Fibroblast of peridontal ligament (primary cell): ENCODE measurements at regions not wholly inside any gene's neighbourhood (a gene's known extent, or its start where the extent isn't known, plus 50 kb on each side); places are given as distances from the start of the nearest gene placed in this dataset.

Source experiments
- DNase-seq: peaks from one replicate; pipeline ENCODE4 v3.0.0-alpha.2; 2010; ENCODE audit errors: extremely low read depth

DNA sequence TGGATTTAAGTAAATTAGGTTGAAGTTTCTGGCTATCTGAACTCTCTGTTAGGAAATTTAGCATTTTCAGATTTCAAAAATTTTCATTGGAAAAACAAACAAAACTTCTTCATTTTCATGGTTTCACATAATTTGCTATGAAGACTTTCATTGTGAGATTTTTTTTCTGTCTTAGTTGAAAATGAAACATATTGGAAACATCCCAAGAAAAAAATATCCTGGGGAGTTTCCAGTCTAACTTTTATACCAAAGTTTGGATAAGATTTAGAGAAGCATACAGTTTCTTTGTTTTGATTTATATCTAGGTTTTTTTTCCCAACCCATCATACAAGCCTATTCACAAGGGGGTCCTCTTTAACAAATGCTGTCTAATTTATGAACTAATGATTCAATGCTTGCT lies 300.5 kb upstream of the SEMA3A start:
- DNase-seq = peak; percentile 27

- no peak for DNase-seq
Measured at GRCh38 chr7:84492098-84493034, 297.8 kb upstream of the SEMA3A start.

DNA sequence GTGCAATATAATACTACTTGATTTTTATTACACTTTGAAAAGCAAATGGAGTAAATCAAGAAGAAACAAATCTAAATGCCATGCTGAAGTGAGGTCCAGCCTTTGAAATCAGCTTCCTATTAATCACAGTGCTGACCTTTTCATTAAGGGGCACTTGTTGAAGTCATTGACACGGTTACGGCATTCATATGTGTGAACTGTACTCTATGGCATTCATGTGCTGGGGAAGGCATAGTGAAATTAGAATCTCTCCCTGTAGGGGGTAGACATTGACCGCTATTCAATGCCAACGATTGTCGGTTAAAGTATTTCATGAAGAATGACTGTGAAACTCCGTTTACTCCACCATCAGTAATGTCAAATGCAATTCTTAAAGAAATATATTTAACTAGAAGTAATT lies 296.1 kb upstream of the SEMA3A start:
- no peak for DNase-seq

GRCh38 chr7:84484502-84485079 lies 290.0 kb upstream of the SEMA3A start:
- DNase-seq = no peak

- no peak for DNase-seq
Measured at GRCh38 chr7:84482476-84482875, 287.9 kb upstream of the SEMA3A start.

GRCh38 chr7:84479059-84479458 lies 284.5 kb upstream of the SEMA3A start:
- no peak for DNase-seq

GRCh38 chr7:84477786-84478478 lies 283.3 kb upstream of the SEMA3A start:
- no peak for DNase-seq

DNA sequence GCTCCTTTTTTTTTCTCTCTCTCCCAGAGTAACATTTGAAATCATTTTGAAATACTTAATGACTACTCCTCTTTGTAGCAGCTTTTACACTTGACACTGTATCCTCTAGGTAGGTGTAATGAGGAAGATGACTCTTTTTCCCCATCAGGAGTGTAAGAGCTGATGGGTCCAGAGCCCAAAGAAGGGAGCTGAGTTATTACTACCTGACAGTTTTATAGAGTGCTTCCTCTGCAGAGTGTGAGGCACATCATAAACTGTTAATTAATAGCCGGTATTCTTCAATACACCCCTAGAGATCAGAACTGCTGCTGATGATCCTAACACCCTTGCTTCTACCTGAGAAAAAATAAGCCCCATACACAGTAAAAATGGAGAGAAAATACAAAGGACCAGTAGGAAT lies 279.8 kb upstream of the SEMA3A start:
- DNase-seq = no peak

DNA sequence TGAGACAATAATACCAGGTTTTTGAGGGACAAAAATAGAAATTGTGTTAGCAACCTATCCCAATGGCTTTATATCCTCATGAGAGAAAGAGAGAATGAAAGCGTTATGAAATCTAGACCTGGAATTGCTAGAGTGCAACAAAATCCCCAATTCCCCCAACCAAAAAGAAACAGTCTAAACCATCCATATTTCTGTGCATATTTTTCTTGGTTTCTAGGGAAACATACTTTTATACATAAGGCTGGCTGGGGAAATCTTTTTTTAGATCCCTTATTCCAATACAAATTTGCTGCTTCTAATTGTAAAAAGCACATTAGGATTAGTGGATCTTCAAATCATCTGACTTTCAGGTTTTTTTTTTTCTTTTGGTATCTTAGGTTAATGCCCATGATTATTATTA lies 277.0 kb upstream of the SEMA3A start:
- no peak for DNase-seq

DNA sequence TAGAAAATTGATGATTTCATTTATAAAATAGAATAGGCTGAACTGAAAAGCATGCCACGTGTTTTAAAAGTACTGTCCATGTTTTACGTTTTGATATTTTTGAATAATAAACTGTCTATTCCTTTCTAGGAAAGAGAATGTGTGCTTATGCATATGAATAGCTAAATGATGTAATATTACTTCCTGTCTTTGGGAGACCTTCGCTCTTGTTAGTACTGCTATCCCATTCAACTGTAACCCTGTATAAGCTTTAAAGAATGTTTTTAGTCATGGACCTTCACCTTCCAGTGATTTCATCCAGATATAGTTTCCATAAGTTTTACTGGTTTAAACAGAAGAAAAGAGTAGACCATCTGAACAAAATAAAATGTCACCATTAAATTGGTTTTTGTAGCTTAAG lies 274.4 kb upstream of the SEMA3A start:
- DNase-seq = no peak

GRCh38 chr7:84462259-84462658 lies 267.7 kb upstream of the SEMA3A start:
- no peak for DNase-seq

DNA sequence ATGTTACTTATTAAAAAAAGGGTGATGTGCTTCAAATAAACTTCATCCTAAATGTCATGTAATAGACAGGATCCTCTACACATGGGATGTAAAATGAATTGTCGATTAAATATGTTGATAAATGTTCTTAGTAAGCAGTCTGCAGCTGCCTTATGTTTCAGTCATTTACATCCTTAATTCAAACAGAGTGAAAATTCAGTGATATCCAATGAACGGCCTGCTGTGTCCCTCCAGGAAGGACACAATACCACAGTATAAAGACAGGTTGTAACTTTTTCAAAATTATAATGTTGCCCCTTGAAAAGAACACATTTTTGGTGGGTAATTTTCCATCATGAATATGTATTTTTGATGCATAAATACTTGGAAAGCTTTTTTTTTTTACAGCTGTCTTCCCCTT lies 266.5 kb upstream of the SEMA3A start:
- no peak for DNase-seq

DNA sequence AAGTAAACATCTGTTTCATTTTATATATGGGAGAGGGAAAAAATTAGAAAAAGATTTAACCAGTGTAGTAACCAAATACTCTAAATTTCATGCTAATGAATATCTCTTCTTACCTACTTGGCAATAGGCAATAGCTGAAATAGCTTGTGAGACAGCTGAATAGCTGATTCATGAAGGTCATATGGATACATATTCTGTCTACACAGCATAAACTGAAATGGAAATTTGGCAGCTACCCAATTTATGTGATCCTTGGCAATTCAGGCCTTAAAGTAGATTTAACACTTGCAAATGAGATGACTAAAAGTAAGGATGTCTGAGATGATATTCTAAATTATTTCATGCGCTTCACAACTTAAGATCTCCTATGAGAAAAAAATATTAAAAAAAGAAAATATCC lies 261.2 kb upstream of the SEMA3A start:
- peak; percentile 55 for DNase-seq

DNA sequence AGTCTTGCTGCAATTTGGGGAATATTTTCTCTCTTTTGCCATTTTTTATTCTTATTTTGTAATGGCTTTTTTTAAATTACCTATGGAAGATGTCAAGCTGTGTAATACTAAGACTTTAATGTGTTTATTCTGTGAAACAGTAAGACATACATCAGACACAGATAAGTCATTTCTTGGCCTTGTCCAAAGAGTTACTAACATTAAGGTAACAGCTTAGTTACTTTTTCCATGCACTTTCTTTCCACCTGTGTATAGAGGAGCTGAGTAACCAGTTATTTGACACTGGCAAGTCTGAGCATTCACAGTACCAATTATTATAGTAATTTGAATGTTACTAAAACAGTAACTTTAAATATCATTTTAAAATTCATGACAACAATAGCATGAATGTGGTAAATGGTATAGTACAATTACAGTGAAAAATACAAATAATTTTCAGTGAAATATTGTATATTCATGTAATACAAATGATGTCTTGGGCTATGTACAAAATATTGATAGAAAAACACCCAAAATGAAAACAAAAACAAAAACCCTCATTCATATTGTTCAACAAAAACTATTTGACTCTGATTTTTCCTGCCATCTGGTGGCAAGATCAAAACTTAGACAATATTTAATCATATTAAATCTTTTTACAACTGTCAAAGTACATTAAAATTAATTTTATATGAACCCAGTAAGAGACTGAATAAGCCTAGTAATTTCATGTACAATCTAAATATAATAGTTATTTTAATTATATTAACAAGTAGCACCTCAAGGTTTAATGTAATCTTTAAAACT lies 259.8 kb upstream of the SEMA3A start:
- DNase-seq = peak; percentile 51

DNA sequence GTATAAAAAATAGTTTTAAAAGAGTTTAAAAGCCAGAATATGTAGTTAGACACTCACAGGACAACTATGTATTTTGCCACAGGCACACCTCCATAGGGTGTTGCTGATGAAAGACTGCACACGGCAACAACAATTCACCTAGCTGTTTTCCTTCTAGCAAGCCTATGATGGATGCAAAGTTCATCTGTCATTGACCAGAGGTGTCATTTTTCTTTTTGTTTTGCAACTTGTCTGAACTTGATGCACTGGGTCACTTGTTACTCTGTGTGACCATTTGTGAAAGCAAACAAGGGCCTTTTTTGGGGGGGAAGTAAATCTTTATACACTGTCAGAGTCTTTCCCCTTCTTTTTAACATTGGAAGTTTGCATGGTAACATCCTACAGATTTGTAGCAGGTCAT lies 258.0 kb upstream of the SEMA3A start:
- no peak for DNase-seq

DNA sequence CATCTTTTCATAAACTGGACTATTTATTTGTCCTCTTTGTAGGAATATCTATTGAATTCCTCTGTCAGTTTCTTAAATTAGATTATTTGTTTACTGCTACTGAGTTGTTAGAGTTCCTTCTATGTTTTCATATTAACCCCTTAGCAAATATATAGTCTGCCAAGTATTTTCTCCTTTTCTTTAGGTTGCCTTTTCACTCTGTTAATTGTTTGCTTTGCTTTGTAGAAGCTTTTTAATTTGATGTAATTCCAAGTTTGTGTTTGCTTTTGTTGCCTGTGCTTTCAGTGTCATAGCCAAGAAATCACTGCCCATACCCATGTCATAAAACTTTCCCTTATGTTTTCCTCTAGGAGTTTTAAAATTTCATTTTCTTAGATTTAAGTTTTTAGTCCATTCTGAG lies 256.2 kb upstream of the SEMA3A start:
- no peak for DNase-seq

DNA sequence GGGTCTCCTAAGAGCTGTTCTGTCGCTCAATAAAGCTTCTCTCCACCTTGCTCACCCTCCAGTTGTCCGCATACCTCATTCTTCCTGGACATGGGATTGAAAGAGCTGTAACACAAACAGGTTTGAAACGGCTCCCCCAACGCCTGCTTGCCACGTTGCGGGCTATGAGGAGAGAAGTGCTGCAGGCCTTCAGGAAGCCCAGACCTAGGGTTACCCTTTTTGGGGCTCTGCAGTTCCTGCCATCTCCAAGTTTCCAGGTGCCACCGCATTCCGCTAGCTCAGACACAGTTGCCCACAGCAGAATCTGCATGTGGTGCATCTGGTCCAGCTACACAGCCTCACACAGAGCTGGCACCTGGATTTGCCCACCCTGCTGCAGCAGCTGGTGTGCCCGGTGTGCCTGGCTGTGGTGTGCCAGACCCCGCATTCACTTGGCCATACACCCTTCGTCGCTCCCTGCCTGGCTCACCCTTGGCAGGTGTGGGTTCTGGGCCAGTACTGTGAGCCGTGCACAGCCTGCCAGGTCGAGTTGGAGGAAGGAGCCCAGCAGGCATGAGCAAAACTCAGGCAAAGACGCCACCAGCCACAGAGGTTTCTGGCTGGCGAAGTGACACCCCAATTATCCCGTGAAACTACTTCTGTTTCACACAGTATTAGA lies 253.2 kb upstream of the SEMA3A start:
- DNase-seq = no peak

- DNase-seq = no peak
Measured at GRCh38 chr7:84446991-84447480, 252.4 kb upstream of the SEMA3A start.

GRCh38 chr7:84425702-84426259 lies 231.2 kb upstream of the SEMA3A start:
- DNase-seq = no peak

- DNase-seq = peak; percentile 34
Measured at GRCh38 chr7:84422790-84423189, 228.2 kb upstream of the SEMA3A start.
